ENCODE measurements at regions not wholly inside any gene's neighbourhood (a gene's known extent, or its start where the extent isn't known, plus 50 kb on each side); places are given as distances from the start of the nearest gene placed in this dataset.

DNA sequence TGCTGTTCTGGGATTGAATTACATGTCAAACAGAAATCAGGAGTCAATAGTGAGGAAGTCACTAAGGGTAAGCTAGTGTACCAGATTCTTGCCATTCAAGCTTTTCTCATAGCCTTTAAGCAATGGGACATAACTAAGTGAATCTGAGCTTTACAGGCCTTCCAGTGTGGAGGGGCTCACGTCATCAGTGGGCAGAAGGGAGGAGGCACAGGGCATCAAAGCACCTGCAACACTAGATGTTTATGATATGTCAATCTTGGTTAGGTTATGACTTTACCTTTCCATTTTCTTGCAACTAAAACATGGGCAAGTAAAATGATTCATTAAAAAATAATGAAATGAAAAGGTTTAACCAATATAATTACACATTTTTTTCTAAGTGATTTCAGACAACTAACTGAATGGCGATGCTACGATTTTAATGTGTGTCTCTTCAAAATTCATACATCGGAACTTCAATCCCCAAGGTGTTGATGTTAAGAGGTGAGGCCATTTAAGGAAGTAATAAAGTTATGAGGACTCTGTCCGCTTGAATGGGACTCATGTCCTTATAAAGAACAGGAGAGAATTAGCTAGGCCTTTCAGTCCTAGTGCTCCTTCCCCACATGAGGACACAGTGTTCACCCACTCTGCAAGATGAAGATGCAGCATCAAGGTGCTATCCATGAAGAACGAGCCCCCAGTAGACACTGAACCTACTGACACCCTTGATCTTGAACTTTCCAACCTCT, 1169.2 kb upstream of the NXPH2 start:
- TF ChIP-seq RAD21 (IDR thresholded peaks at IDR 0.05; ENCODE audit: low read depth) (no peak), TEAD4 (IDR thresholded peaks at IDR 0.05) (no peak), EGR1 (IDR thresholded peaks at IDR 0.05) (no peak), TAF1 (IDR thresholded peaks at IDR 0.05; ENCODE audit: low read depth) (no peak), CEBPB (IDR thresholded peaks at IDR 0.05) (no peak), NFIC (IDR thresholded peaks at IDR 0.05) (no peak), CREB1 (IDR thresholded peaks at IDR 0.05; ENCODE audit: low read depth) (no peak), YY1 (IDR thresholded peaks at IDR 0.05; ENCODE audit: low read depth) (no peak), ZBTB7A (IDR thresholded peaks at IDR 0.05; ENCODE audit: low read depth) (no peak), FOXM1 (IDR thresholded peaks at IDR 0.05; ENCODE audit: borderline replicate concordance, low read depth) (no peak), EP300 (IDR thresholded peaks at IDR 0.05; ENCODE audit: borderline replicate concordance) (no peak), TCF12 (IDR thresholded peaks at IDR 0.05; ENCODE audit: low read depth) (no peak)
- TF ChIP-seq, protein P1, sequence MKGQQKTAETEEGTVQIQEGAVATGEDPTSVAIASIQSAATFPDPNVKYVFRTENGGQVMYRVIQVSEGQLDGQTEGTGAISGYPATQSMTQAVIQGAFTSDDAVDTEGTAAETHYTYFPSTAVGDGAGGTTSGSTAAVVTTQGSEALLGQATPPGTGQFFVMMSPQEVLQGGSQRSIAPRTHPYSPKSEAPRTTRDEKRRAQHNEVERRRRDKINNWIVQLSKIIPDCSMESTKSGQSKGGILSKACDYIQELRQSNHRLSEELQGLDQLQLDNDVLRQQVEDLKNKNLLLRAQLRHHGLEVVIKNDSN (IDR thresholded peaks at IDR 0.05), result no peak
- TF ChIP-seq, protein P2, sequence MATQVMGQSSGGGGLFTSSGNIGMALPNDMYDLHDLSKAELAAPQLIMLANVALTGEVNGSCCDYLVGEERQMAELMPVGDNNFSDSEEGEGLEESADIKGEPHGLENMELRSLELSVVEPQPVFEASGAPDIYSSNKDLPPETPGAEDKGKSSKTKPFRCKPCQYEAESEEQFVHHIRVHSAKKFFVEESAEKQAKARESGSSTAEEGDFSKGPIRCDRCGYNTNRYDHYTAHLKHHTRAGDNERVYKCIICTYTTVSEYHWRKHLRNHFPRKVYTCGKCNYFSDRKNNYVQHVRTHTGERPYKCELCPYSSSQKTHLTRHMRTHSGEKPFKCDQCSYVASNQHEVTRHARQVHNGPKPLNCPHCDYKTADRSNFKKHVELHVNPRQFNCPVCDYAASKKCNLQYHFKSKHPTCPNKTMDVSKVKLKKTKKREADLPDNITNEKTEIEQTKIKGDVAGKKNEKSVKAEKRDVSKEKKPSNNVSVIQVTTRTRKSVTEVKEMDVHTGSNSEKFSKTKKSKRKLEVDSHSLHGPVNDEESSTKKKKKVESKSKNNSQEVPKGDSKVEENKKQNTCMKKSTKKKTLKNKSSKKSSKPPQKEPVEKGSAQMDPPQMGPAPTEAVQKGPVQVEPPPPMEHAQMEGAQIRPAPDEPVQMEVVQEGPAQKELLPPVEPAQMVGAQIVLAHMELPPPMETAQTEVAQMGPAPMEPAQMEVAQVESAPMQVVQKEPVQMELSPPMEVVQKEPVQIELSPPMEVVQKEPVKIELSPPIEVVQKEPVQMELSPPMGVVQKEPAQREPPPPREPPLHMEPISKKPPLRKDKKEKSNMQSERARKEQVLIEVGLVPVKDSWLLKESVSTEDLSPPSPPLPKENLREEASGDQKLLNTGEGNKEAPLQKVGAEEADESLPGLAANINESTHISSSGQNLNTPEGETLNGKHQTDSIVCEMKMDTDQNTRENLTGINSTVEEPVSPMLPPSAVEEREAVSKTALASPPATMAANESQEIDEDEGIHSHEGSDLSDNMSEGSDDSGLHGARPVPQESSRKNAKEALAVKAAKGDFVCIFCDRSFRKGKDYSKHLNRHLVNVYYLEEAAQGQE (IDR thresholded peaks at IDR 0.05; ENCODE audit: low read depth), result no peak
- TF ChIP-seq, protein P3, sequence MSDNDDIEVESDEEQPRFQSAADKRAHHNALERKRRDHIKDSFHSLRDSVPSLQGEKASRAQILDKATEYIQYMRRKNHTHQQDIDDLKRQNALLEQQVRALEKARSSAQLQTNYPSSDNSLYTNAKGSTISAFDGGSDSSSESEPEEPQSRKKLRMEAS (IDR thresholded peaks at IDR 0.05), result no peak

DNA sequence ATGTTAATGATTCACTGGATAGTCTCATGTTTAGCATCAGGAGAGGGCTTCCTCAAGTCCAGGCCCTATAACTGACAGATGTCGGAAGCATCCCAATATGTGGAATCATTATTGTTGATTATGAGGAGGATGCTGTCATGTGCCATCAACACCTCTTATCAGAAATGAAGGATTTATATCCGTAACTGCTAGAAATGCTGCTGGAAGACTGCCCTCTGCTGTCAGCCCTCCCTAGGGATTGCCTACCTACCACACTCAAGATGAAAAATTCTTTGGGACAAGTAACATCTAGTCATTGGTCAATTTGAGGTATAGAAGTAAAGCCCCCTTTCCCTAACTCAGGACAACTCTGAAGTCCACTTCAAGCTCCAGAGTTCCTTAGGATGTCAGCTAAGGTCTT, 1166.5 kb upstream of the NXPH2 start:
- TF ChIP-seq NFIC (IDR thresholded peaks at IDR 0.05) (no peak), TCF12 (IDR thresholded peaks at IDR 0.05; ENCODE audit: low read depth) (no peak)
- TF ChIP-seq, protein P2 (IDR thresholded peaks at IDR 0.05; ENCODE audit: low read depth), result no peak

DNA sequence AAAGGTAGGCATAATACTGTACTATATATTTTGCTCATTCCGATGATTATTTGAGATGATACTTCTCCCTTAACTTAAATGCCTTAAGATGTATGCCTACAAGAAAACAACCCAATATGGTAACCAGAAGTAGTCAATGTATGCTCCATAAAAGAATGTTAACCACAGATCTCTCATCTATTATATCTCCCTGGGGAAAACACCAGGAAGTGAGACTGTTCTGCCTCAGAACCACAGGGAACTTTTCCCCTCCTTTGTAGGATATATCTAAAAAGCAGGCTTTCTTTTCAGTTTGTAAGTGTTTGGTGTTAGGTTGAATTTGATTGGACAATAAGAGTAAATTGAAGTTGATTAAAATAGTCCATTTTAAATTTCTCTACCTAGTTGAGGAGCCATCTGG, 1160.5 kb upstream of the NXPH2 start:
- TF ChIP-seq, protein P3 (IDR thresholded peaks at IDR 0.05), result no peak
- no peak for TF ChIP-seq ZBTB7A (IDR thresholded peaks at IDR 0.05; ENCODE audit: low read depth)

DNA sequence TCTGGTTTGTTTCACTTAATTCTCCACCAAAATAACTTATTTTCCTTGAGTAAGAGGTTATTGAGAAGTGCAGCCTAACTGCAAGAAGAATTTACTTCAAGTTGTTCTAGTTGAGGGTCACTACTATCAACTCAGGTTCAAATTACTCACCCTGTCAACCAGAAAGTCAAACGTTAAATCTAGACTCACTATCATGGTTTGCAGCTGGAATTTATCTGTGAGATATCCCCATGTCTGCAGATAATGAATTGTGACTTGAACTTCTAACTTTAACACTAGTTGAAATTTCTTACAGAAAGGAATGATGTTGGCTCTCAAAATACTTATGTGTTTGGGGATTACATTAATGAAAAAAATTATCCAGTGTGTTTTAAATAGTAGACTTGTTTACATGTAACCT, 1145.7 kb upstream of the NXPH2 start:
- TF ChIP-seq RAD21 (IDR thresholded peaks at IDR 0.05; ENCODE audit: low read depth) (no peak), TEAD4 (IDR thresholded peaks at IDR 0.05) (no peak), EGR1 (IDR thresholded peaks at IDR 0.05) (no peak), EP300 (IDR thresholded peaks at IDR 0.05; ENCODE audit: borderline replicate concordance) (no peak), ZBTB7A (IDR thresholded peaks at IDR 0.05; ENCODE audit: low read depth) (no peak), CEBPB (IDR thresholded peaks at IDR 0.05) (no peak), NFIC (IDR thresholded peaks at IDR 0.05) (no peak), TCF12 (IDR thresholded peaks at IDR 0.05; ENCODE audit: low read depth) (no peak), TAF1 (IDR thresholded peaks at IDR 0.05; ENCODE audit: low read depth) (no peak), YY1 (IDR thresholded peaks at IDR 0.05; ENCODE audit: low read depth) (no peak), FOXM1 (IDR thresholded peaks at IDR 0.05; ENCODE audit: borderline replicate concordance, low read depth) (no peak), CREB1 (IDR thresholded peaks at IDR 0.05; ENCODE audit: low read depth) (no peak)
- TF ChIP-seq, protein P1 (IDR thresholded peaks at IDR 0.05), result no peak
- TF ChIP-seq, protein P3 (IDR thresholded peaks at IDR 0.05), result no peak
- TF ChIP-seq, protein P2 (IDR thresholded peaks at IDR 0.05; ENCODE audit: low read depth), result no peak

Measured in Ishikawa (cell line).